Hepatocyte (in vitro differentiated cells): ENCODE measurements at regions not wholly inside any gene's neighbourhood (a gene's known extent, or its start where the extent isn't known, plus 50 kb on each side); places are given as distances from the start of the nearest gene placed in this dataset.

ENCODE experiments used
- EZH2 ChIP-seq: fragments of 200-600 bp; sonication (generic); IDR thresholded peaks from 2 replicates; pipeline ENCODE4 v1.6.1; 2016; ENCODE audit warnings: antibody characterized with exemption, mild to moderate bottlenecking, borderline replicate concordance
- EZH2phosphoT487 ChIP-seq: fragments of 200-600 bp; sonication (generic); IDR thresholded peaks from one replicate; pipeline ENCODE4 v1.6.1; 2018; ENCODE audit warnings: antibody characterized with exemption, mild to moderate bottlenecking, low read depth, moderate library complexity; ENCODE audit not compliant: unreplicated experiment, severe bottlenecking
- TF ChIP-seq, protein P1 (sequence below): fragments of 200-600 bp; sonication (generic); IDR thresholded peaks from 2 replicates; pipeline ENCODE4 v1.5.1; 2016; ENCODE audit warnings: antibody characterized with exemption, mild to moderate bottlenecking; ENCODE audit not compliant: poor library complexity

DNA sequence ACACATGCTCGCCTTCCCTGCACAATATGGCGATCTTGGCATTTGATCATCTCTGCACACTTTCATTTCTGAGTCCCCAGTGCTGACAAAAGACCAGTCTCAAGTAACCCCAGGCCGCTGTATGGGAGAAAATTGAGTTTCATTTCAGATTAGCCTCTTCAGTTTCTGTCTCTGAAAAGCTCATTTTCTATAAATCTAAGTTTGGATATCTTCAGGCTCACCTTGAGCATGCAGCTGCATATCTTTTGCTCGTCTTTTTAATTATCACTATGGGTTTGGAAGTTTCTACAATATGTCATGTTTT lies 169.1 kb upstream of the MAST4 start:
- TF ChIP-seq, protein P1, sequence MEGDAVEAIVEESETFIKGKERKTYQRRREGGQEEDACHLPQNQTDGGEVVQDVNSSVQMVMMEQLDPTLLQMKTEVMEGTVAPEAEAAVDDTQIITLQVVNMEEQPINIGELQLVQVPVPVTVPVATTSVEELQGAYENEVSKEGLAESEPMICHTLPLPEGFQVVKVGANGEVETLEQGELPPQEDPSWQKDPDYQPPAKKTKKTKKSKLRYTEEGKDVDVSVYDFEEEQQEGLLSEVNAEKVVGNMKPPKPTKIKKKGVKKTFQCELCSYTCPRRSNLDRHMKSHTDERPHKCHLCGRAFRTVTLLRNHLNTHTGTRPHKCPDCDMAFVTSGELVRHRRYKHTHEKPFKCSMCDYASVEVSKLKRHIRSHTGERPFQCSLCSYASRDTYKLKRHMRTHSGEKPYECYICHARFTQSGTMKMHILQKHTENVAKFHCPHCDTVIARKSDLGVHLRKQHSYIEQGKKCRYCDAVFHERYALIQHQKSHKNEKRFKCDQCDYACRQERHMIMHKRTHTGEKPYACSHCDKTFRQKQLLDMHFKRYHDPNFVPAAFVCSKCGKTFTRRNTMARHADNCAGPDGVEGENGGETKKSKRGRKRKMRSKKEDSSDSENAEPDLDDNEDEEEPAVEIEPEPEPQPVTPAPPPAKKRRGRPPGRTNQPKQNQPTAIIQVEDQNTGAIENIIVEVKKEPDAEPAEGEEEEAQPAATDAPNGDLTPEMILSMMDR = no peak
- TF ChIP-seq EZH2 (no peak), EZH2phosphoT487 (no peak)
